Uterus (tissue), 3 donors: ENCODE measurements at regions not wholly inside any gene's neighbourhood (a gene's known extent, or its start where the extent isn't known, plus 50 kb on each side); places are given as distances from the start of the nearest gene placed in this dataset.

Experiments used
- DNase-seq, 2 donors: peaks; one replicate each; pipeline ENCODE4 v3.0.0-alpha.2; 2019 to 2020
- H3K27ac ChIP-seq, 2 donors: fragments of 200-600 bp; sonication (generic); 1 replicate in 1 of 2; 2 replicates in 1 of 2; pipeline ENCODE4 v1.5.1; 2016 to 2018
- H3K27me3 ChIP-seq, 2 donors: fragments of 200-600 bp; sonication (generic); one replicate each; pipeline ENCODE4 v1.5.1; 2018 to 2019; ENCODE audit warnings: control low read depth in 1 of 2
- H3K36me3 ChIP-seq, 2 donors: fragments of 200-600 bp; sonication (generic); one replicate each; pipeline ENCODE4 v1.5.1; 2019; ENCODE audit warnings: control low read depth in 1 of 2
- H3K4me1 ChIP-seq, 2 donors: fragments of 200-600 bp; sonication (generic); one replicate each; pipeline ENCODE4 v1.5.1; 2018 to 2019; ENCODE audit warnings: control low read depth in 1 of 2
- H3K4me3 ChIP-seq, 2 donors: fragments of 200-600 bp; sonication (generic); 1 replicate in 1 of 2; 2 replicates in 1 of 2; pipeline ENCODE4 v1.5.1; 2018 to 2019; ENCODE audit warnings: mild to moderate bottlenecking in 1 of 2
- H3K9me3 ChIP-seq, 2 donors: fragments of 200-600 bp; sonication (generic); one replicate each; pipeline ENCODE4 v1.5.1; 2019; ENCODE audit warnings: control low read depth in 1 of 2
- POLR2A ChIP-seq, 2 donors: fragments of 450-650 bp; IDR thresholded peaks; one replicate each; pipeline ENCODE4 v1.6.1; 2016; ENCODE audit warnings: antibody characterized with exemption in 2 of 2, mild to moderate bottlenecking in 1 of 2, moderate library complexity in 1 of 2
- intact Hi-C: fragments of 100-400 bp; cut with DNase I; formaldehyde crosslinking; loops from one replicate; pipeline ENCODE4 v1.15.1; 2023; ENCODE audit warnings: low total_unique reads
- TF ChIP-seq, protein P1 (sequence below), 4 experiments: fragments of 200-600 bp in 2 of 4; fragments of 450-650 bp in 2 of 4; sonication (generic) in 2 of 4; IDR thresholded peaks; one replicate each; pipeline ENCODE4 v1.5.1; 2016 to 2019; ENCODE audit warnings: antibody characterized with exemption in 4 of 4, mild to moderate bottlenecking in 2 of 4, moderate library complexity in 1 of 4
- donor health status: DM: yes; HTN: yes; CAD: no.

DNA sequence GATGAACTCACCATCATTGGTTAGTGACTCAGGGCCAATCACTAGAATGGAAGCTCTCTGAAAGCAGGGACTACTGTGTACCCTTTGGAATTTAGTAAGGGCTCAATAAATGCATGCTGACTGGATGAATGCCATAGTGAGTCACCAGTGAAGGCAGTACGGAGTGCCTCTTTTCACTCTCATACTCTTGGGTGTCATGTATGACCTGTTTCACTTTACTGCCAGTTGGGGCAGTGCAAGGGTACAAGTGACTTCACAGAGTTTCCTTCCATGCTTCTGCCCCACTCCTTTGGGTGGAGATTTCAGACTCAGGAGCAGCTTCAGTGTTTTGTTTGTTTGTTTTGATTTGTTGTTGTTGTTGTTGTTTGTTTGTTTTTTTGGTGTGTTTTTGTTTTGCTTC lies 57.7 kb downstream of the SOX3 start:
- no peak overlapping the region for H3K4me3 ChIP-seq
- intact Hi-C loops = no loop called here
- H3K36me3 ChIP-seq = no peaks in the 10 kb centered on the region
- H3K4me1 ChIP-seq = no peaks in the 10 kb centered on the region
- H3K9me3 ChIP-seq = no peaks in the 10 kb centered on the region
- DNase-seq = no peak
- TF ChIP-seq POLR2A (IDR thresholded peaks at IDR 0.05) = no peak
- TF ChIP-seq, protein P1, sequence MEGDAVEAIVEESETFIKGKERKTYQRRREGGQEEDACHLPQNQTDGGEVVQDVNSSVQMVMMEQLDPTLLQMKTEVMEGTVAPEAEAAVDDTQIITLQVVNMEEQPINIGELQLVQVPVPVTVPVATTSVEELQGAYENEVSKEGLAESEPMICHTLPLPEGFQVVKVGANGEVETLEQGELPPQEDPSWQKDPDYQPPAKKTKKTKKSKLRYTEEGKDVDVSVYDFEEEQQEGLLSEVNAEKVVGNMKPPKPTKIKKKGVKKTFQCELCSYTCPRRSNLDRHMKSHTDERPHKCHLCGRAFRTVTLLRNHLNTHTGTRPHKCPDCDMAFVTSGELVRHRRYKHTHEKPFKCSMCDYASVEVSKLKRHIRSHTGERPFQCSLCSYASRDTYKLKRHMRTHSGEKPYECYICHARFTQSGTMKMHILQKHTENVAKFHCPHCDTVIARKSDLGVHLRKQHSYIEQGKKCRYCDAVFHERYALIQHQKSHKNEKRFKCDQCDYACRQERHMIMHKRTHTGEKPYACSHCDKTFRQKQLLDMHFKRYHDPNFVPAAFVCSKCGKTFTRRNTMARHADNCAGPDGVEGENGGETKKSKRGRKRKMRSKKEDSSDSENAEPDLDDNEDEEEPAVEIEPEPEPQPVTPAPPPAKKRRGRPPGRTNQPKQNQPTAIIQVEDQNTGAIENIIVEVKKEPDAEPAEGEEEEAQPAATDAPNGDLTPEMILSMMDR (IDR thresholded peaks at IDR 0.05) = no peak
- no peak overlapping the region for H3K27ac ChIP-seq
- H3K27me3 ChIP-seq = no peaks in the 10 kb centered on the region

DNA sequence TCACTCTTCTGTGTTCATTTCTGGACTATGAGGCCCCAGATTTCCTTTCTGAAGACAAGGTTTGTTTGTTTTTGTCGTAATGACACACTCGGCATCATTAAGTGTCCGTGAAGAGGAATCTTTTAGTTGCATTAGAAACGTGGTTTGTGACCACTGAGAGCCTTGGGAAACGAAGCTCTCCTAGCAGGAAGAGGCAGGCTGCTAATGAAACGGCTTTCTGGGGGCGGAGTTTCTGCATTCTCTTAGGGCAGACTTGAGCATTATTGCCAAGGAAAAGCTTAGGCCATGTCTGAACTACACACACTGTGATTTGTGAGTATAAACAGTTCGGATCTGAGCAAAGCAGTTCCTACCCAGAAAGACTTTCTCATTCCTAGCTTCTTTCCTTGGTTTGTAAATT lies 64.0 kb downstream of the SOX3 start:
- Histone ChIP-seq H3K27me3 (no peaks in the 10 kb centered on the region), H3K4me3 (no peak overlapping the region), H3K9me3 (no peaks in the 10 kb centered on the region), H3K27ac (no peak overlapping the region), H3K36me3 (no peaks in the 10 kb centered on the region), H3K4me1 (no peaks in the 10 kb centered on the region)
- TF ChIP-seq, protein P1 (IDR thresholded peaks at IDR 0.05) = no peak
- intact Hi-C loops = no loop called here
- DNase-seq = no peak

DNA sequence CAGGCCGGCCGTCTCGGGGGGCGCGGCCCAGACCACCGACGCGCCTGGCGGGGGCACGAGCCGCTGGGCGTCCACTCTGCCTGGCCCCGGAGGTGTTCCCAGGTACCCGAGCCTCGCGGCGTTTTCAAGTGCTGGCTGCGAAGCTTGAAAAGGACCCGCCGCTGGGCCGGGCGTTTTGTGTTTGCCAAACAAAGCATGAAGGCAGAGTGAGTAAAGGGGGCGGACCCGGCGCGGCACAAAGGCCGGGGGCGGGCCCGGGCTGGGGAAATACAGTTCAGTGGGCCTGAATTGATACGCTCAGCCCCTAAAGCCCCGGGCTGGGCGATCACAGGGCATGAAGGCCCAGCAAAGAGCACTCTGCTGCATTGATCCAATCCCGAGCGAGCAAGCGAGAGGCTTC lies 65.4 kb downstream of the SOX3 start:
- no peaks in the 10 kb centered on the region for H3K4me1 ChIP-seq
- no peak for DNase-seq
- TF ChIP-seq, protein P1 (IDR thresholded peaks at IDR 0.05) = no peak
- TF ChIP-seq POLR2A (IDR thresholded peaks at IDR 0.05) = no peak
- no peaks in the 10 kb centered on the region for H3K27me3 ChIP-seq
- no peak overlapping the region for H3K4me3 ChIP-seq
- no peaks in the 10 kb centered on the region for H3K9me3 ChIP-seq
- no peaks in the 10 kb centered on the region for H3K36me3 ChIP-seq
- no peak overlapping the region for H3K27ac ChIP-seq
- intact Hi-C loops = no loop called here

DNA sequence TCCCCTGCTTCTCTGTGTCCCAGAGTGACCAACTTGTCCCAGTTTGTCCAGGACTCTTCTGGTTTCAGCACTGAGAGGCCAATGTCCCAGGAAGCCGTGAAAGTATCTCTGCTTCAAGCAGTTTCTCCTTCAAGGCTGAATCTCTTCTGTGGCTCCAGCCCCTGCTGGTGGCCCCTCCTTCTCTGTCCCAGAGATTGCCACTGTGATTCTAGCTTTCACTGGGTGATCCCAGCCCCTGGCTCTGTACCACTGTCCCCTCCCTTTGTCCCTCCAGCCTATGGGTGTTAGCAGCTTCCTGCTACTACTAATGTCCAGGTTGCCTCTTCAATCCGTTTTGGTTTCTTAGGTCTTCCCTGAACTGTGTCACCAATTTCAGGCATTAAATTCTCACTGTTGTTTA lies 70.5 kb downstream of the SOX3 start:
- no peak overlapping the region for H3K27ac ChIP-seq
- intact Hi-C loops = no loop called here

DNA sequence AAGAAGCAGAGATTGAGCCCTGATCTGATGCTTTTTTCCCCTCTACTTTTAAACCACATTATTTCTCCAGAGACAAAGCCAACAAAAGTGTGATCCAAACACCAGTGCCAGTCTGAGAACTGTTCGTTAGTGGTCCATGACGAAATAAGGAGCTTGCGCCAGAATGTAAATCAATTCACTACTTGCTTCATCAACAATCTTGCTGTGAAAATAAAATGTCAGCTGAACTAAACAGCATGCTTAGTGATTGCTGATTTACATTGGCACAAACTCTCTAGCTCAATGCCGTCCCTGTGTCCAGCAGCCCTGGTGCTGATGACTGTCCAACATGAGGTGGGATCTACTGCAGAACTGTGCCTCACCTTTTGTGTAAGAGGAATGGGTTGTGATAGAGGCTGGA lies 71.3 kb downstream of the SOX3 start:
- TF ChIP-seq, protein P1 (IDR thresholded peaks at IDR 0.05) = no peak
- no peak for TF ChIP-seq POLR2A (IDR thresholded peaks at IDR 0.05)
- H3K4me1 ChIP-seq = no peaks in the 10 kb centered on the region
- no peaks in the 10 kb centered on the region for H3K36me3 ChIP-seq
- H3K27me3 ChIP-seq = peaks cover 0 to 5% of the 10 kb centered on the region in 2 donors
- no peaks in the 10 kb centered on the region for H3K9me3 ChIP-seq
- no peak for DNase-seq
- no peak overlapping the region for H3K4me3 ChIP-seq
- intact Hi-C loops = no loop called here
- H3K27ac ChIP-seq = no peak overlapping the region

More for the DNA sequence above, 70.5 kb downstream of the SOX3 start:
- Histone ChIP-seq H3K27me3 (peaks cover 0 to 5% of the 10 kb centered on the region in 2 donors), H3K4me1 (no peaks in the 10 kb centered on the region), H3K36me3 (no peaks in the 10 kb centered on the region), H3K9me3 (no peaks in the 10 kb centered on the region), H3K4me3 (no peak overlapping the region)
- TF ChIP-seq, protein P1 (IDR thresholded peaks at IDR 0.05) = no peak
- TF ChIP-seq POLR2A (IDR thresholded peaks at IDR 0.05) = no peak
- DNase-seq = no peak
